HCT116 (cell line): ENCODE measurements at regions not wholly inside any gene's neighbourhood (a gene's known extent, or its start where the extent isn't known, plus 50 kb on each side); places are given as distances from the start of the nearest gene placed in this dataset.

ENCODE experiments used
- ATAC-seq: fragments of 200-7000 bp; cut with Tn5 transposase; 2 replicates; pipeline ENCODE4 v1.9.1; 2020; ENCODE audit warnings: mild to moderate bottlenecking, moderate library complexity
- BruUV-seq: library from RNA; stranded (reverse); fragments of 400-500 nt; replicated peaks from 2 replicates; lab custom pipeline; 2021; lab: Mats Ljungman, UMichigan
- CTCF ChIA-PET: fragments of 300-600 bp; sonication (Branson Sonifier 250); formaldehyde crosslinking; loops from one replicate; lab custom pipeline; 2021; ENCODE audit warnings: antibody characterized with exemption; lab: Charles Lee
- POLR2A ChIA-PET: fragments of 300-600, 350-600 bp; sonication (Branson Sonifier 250); formaldehyde crosslinking; loops from one replicate; lab custom pipeline; 2021; ENCODE audit warnings: antibody characterized with exemption; lab: Charles Lee
- RAD21 ChIA-PET, 2 experiments: fragments of 300-600 bp; sonication (Branson Sonifier 250); formaldehyde crosslinking; loops; one replicate each; lab custom pipeline; 2023; ENCODE audit warnings: low total read pairs in 2 of 2; ENCODE audit not compliant: uncharacterized antibody in 2 of 2, unreplicated experiment in 2 of 2, low non-redundant PET in 1 of 2; lab: Charles Lee
- DNase-seq: peaks from one replicate; pipeline ENCODE4 v3.0.0-alpha.2; 2010; ENCODE audit warnings: low read depth, low spot score
- H2AFZ ChIP-seq: fragments of 200-600 bp; shearing (Covaris generic), sonication (generic); 2 replicates; pipeline ENCODE4 v1.6.1; 2017; ENCODE audit warnings: low read depth, mixed run types, mixed read lengths, antibody characterized with exemption, low read length; ENCODE audit not compliant: poor library complexity, severe bottlenecking
- H3K27ac ChIP-seq: 2 replicates; pipeline ENCODE4 v1.5.1; 2012; ENCODE audit warnings: low read depth, low read length
- H3K27me3 ChIP-seq: fragments of 200-600 bp; sonication (generic); 2 replicates; pipeline ENCODE4 v1.6.1; 2016; ENCODE audit warnings: mixed run types, low read length, mixed read lengths; ENCODE audit not compliant: insufficient read depth
- H3K36me3 ChIP-seq, 2 experiments: fragments of 200-500 bp in 1 of 2; fragments of 200-600 bp in 1 of 2; sonication (Bioruptor generic) in 1 of 2; sonication (generic) in 1 of 2; 2 replicates each; pipeline versions ENCODE4 v1.5.1 to v1.6.1; 2014 to 2016; ENCODE audit warnings: low read length in 2 of 2, inconsistent platforms in 1 of 2, mixed read lengths in 1 of 2, mixed run types in 1 of 2; ENCODE audit not compliant: insufficient read depth in 2 of 2, control insufficient read depth in 1 of 2
- H3K4me1 ChIP-seq, 2 experiments: fragments of 200-600 bp in 1 of 2; sonication (generic) in 1 of 2; 2 replicates each; pipeline versions ENCODE4 v1.5.1 to v1.6.1; 2012 to 2017; ENCODE audit warnings: low read length in 2 of 2, inconsistent platforms in 1 of 2, mild to moderate bottlenecking in 1 of 2, mixed read lengths in 1 of 2, mixed run types in 1 of 2, moderate library complexity in 1 of 2; ENCODE audit not compliant: insufficient read depth in 2 of 2, control insufficient read depth in 1 of 2
- H3K4me2 ChIP-seq: fragments of 200-600 bp; sonication (generic); 2 replicates; pipeline ENCODE4 v1.6.1; 2017; ENCODE audit warnings: mixed run types, low read length, mixed read lengths
- H3K4me3 ChIP-seq, 2 experiments: fragments of 200-600 bp in 1 of 2; sonication (generic) in 1 of 2; replicated peaks in 1 of 2; 2 replicates each; pipeline ENCODE4 v1.5.1; 2011 to 2016; ENCODE audit warnings: low read length in 2 of 2, control low read depth in 1 of 2, low read depth in 1 of 2, mild to moderate bottlenecking in 1 of 2, mixed read lengths in 1 of 2, mixed run types in 1 of 2
- H3K79me2 ChIP-seq: fragments of 200-600 bp; sonication (generic); 2 replicates; pipeline ENCODE4 v1.6.1; 2017; ENCODE audit warnings: mild to moderate bottlenecking, mixed run types, low read length, moderate library complexity, mixed read lengths; ENCODE audit not compliant: insufficient read depth
- H3K9ac ChIP-seq: fragments of 200-600 bp; sonication (generic); 2 replicates; pipeline ENCODE4 v1.6.1; 2016; ENCODE audit warnings: low read length, mixed read lengths
- H3K9me2 ChIP-seq: fragments of 200-600 bp; sonication (generic), shearing (Covaris generic); 2 replicates; pipeline ENCODE4 v1.6.1; 2017; ENCODE audit warnings: mixed run types, mild to moderate bottlenecking, moderate library complexity; ENCODE audit not compliant: insufficient read depth
- H3K9me3 ChIP-seq, 2 experiments: fragments of 200-500 bp in 1 of 2; fragments of 200-600 bp in 1 of 2; sonication (Bioruptor generic) in 1 of 2; sonication (generic) in 1 of 2; 2 replicates each; pipeline ENCODE4 v1.6.1; 2014 to 2017; ENCODE audit warnings: low read length in 2 of 2, mixed read lengths in 2 of 2, inconsistent platforms in 1 of 2, low read depth in 1 of 2, mild to moderate bottlenecking in 1 of 2, mixed run types in 1 of 2, moderate library complexity in 1 of 2; ENCODE audit not compliant: control insufficient read depth in 1 of 2, insufficient read depth in 1 of 2
- H4K20me1 ChIP-seq: fragments of 200-600 bp; sonication (generic), shearing (Covaris generic); 2 replicates; pipeline ENCODE4 v1.6.1; 2017; ENCODE audit warnings: mixed run types, mild to moderate bottlenecking, moderate library complexity; ENCODE audit not compliant: insufficient read depth
- CBX3 ChIP-seq: IDR thresholded peaks from 2 replicates; pipeline ENCODE4 v1.6.1; 2012; ENCODE audit warnings: low read depth
- CTCF ChIP-seq, 3 experiments: fragments of 200-600 bp in 1 of 3; sonication (generic) in 1 of 3; IDR thresholded peaks in 2 of 3; conservative IDR thresholded peaks in 1 of 3; 2 replicates each; pipeline ENCODE4 v1.5.1; 2012 to 2017; ENCODE audit warnings: low read depth in 2 of 3, low read length in 2 of 3, antibody characterized with exemption in 1 of 3, borderline replicate concordance in 1 of 3, control low read depth in 1 of 3, mild to moderate bottlenecking in 1 of 3, mixed read lengths in 1 of 3, mixed run types in 1 of 3, moderate library complexity in 1 of 3; ENCODE audit not compliant: insufficient read depth in 1 of 3
- EGR1 ChIP-seq: IDR thresholded peaks from 2 replicates; pipeline ENCODE4 v1.6.1; 2012; ENCODE audit warnings: low read depth
- ELF1 ChIP-seq: IDR thresholded peaks from 2 replicates; pipeline ENCODE4 v1.6.1; 2012; ENCODE audit warnings: low read depth, borderline replicate concordance
- EZH2 ChIP-seq: fragments of 200-600 bp; sonication (generic); IDR thresholded peaks from 2 replicates; pipeline ENCODE4 v1.6.1; 2017; ENCODE audit warnings: antibody characterized with exemption, mixed run types
- EZH2phosphoT487 ChIP-seq: fragments of 200-600 bp; IDR thresholded peaks from 2 replicates; pipeline ENCODE4 v1.6.1; 2018; ENCODE audit warnings: antibody characterized with exemption, borderline replicate concordance
- FOSL1 ChIP-seq: IDR thresholded peaks from 2 replicates; pipeline ENCODE4 v1.6.1; 2012; ENCODE audit warnings: low read depth
- JUND ChIP-seq: IDR thresholded peaks from 2 replicates; pipeline ENCODE4 v1.6.1; 2012
- MAX ChIP-seq: IDR thresholded peaks from 2 replicates; pipeline ENCODE4 v1.6.1; 2012
- SP1 ChIP-seq: IDR thresholded peaks from 2 replicates; pipeline ENCODE4 v1.6.1; 2012; ENCODE audit warnings: low read depth
- SRF ChIP-seq: IDR thresholded peaks from 2 replicates; pipeline ENCODE4 v1.6.1; 2012; ENCODE audit warnings: low read depth
- TCF7L2 ChIP-seq: IDR thresholded peaks from 2 replicates; pipeline ENCODE4 v1.7.0; 2011; ENCODE audit warnings: borderline replicate concordance, inconsistent platforms; ENCODE audit not compliant: insufficient read depth, insufficient read length; ENCODE audit errors: extremely low read depth
- ZBTB33 ChIP-seq: IDR thresholded peaks from 2 replicates; pipeline ENCODE4 v1.6.1; 2011; ENCODE audit warnings: mild to moderate bottlenecking, low read length, moderate library complexity; ENCODE audit not compliant: insufficient replicate concordance; ENCODE audit errors: extremely low read depth
- ZFX ChIP-seq: fragments of 450-650 bp; IDR thresholded peaks from 2 replicates; pipeline ENCODE4 v1.6.1; 2017
- intact Hi-C: fragments of 100-400 bp; cut with micrococcal nuclease; formaldehyde crosslinking; loops from 2 replicates; pipeline ENCODE4 v1.10.0; 2022

- TF ChIP-seq ZBTB33 = no peak
- no peak for TF ChIP-seq FOSL1
- no peak for TF ChIP-seq TCF7L2
These were observed 367.3 kb upstream of the CHRM2 start (continued) for GRCh38 chr7:136501151-136501550.

- no peak overlapping the region for H2AFZ ChIP-seq
These were observed 371.9 kb upstream of the CHRM2 start for GRCh38 chr7:136496551-136496950.

GRCh38 chr7:136495081-136495480 lies 373.4 kb upstream of the CHRM2 start:
- no peak for DNase-seq
- intact Hi-C loops = no loop called here
- no peaks in the 10 kb centered on the region; a peak in 2 of 4 replicates for H3K9me3 ChIP-seq
- no peaks in the 10 kb centered on the region for H3K27me3 ChIP-seq
- no peaks in the 10 kb centered on the region for H4K20me1 ChIP-seq
- H3K4me1 ChIP-seq = no peaks in the 10 kb centered on the region
- H3K27ac ChIP-seq = no peak overlapping the region
- H3K36me3 ChIP-seq = no peaks in the 10 kb centered on the region
- H3K9ac ChIP-seq = no peak overlapping the region
- POLR2A ChIA-PET = no interaction called here
- H2AFZ ChIP-seq = no peak overlapping the region
- no TSS peak for BruUV-seq
- no peak for ATAC-seq
- no peaks in the 10 kb centered on the region for H3K9me2 ChIP-seq
- no peaks in the 10 kb centered on the region for H3K79me2 ChIP-seq
- no peak overlapping the region for H3K4me3 ChIP-seq
- RAD21 ChIA-PET = no interaction called here
- CTCF ChIA-PET = no interaction called here
- no peak overlapping the region for H3K4me2 ChIP-seq
- no peak for TF ChIP-seq ELF1
- TF ChIP-seq ZFX = no peak
- no peak for TF ChIP-seq EZH2phosphoT487
- TF ChIP-seq EZH2 = no peak
- no peak for TF ChIP-seq CTCF (IDR thresholded peaks at IDR 0.05 in 2 of 3, conservative IDR thresholded peaks at IDR 0.05 in 1 of 3; ENCODE audit: borderline replicate concordance in 1 of 3, insufficient read depth in 1 of 3, low read depth in 2 of 3, low read length in 2 of 3)
- no peak for TF ChIP-seq SP1
- no peak for TF ChIP-seq ZBTB33
- TF ChIP-seq MAX = no peak
- no peak for TF ChIP-seq FOSL1
- TF ChIP-seq CBX3 = no peak
- no peak for TF ChIP-seq JUND

More at GRCh38 chr7:136496551-136496950, 371.9 kb upstream of the CHRM2 start:
- no peaks in the 10 kb centered on the region for H3K27me3 ChIP-seq
- no peak for TF ChIP-seq EGR1
- TF ChIP-seq SRF = no peak
- H3K36me3 ChIP-seq = no peaks in the 10 kb centered on the region
- RAD21 ChIA-PET = no interaction called here
- no peaks in the 10 kb centered on the region for H3K9me2 ChIP-seq
- intact Hi-C loops = no loop called here
- ATAC-seq = no peak
- no peak for DNase-seq
- no peaks in the 10 kb centered on the region; a peak in 2 of 4 replicates for H3K9me3 ChIP-seq
- H3K27ac ChIP-seq = no peak overlapping the region
- no peak overlapping the region for H3K4me3 ChIP-seq
- CTCF ChIA-PET = no interaction called here
- H4K20me1 ChIP-seq = no peaks in the 10 kb centered on the region
- H3K79me2 ChIP-seq = no peaks in the 10 kb centered on the region
- no peaks in the 10 kb centered on the region for H3K4me1 ChIP-seq
- H3K4me2 ChIP-seq = no peak overlapping the region
- POLR2A ChIA-PET = no interaction called here
- H3K9ac ChIP-seq = no peak overlapping the region
- no TSS peak for BruUV-seq
